ENCODE measurements at regions not wholly inside any gene's neighbourhood (a gene's known extent, or its start where the extent isn't known, plus 50 kb on each side); places are given as distances from the start of the nearest gene placed in this dataset.

GRCh38 chr4:106426069-106426468 lies 57.5 kb upstream of the GIMD1 start:
- Histone ChIP-seq H3K4me3 (ENCODE audit: control extremely low read depth in 1 of 5, extremely low read depth in 1 of 5, insufficient read depth in 1 of 5, low read depth in 2 of 5, low read length in 4 of 5) (no peak overlapping the region), H3K36me3 (replicated peaks in 1 of 2; ENCODE audit: control extremely low read depth in 1 of 2, control insufficient read depth in 1 of 2, extremely low read depth in 1 of 2, insufficient read depth in 2 of 2, low read length in 1 of 2) (no peaks in the 10 kb centered on the region), H2AFZ (ENCODE audit: insufficient read depth, low read depth, low read length, poor library complexity, severe bottlenecking) (no peak overlapping the region), H3K27ac (ENCODE audit: low read length in 2 of 2) (no peak overlapping the region), H4K20me1 (ENCODE audit: control insufficient read depth, insufficient read depth, low read length, poor library complexity, severe bottlenecking) (no peaks in the 10 kb centered on the region), H3K4me1 (ENCODE audit: control insufficient read depth in 2 of 2, insufficient read depth in 2 of 2, low read length in 2 of 2) (no peaks in the 10 kb centered on the region), H3K9ac (ENCODE audit: low read length) (no peak overlapping the region), H3K4me2 (replicated peaks; ENCODE audit: low read depth, low read length, poor library complexity, severe bottlenecking) (no peak overlapping the region), H3K27me3 (replicated peaks in 1 of 4; ENCODE audit: control extremely low read depth in 1 of 4, control insufficient read depth in 3 of 4, insufficient read depth in 4 of 4, low read length in 3 of 4) (no peaks in the 10 kb centered on the region), H3K79me2 (ENCODE audit: control insufficient read depth, insufficient read depth, low read length) (no peaks in the 10 kb centered on the region), H3K9me3 (ENCODE audit: control extremely low read depth in 1 of 3, control insufficient read depth in 2 of 3, insufficient read depth in 1 of 3, low read length in 2 of 3) (no peaks in the 10 kb centered on the region)
- Mint-ChIP-seq H3K4me3 (no peak overlapping the region), H3K27ac (no peak overlapping the region), H3K27me3 (peaks cover 6% of the 10 kb centered on the region), H3K4me1 (no peaks in the 10 kb centered on the region), H3K9me3 (ENCODE audit: insufficient read depth) (no peaks in the 10 kb centered on the region)
- POLR2A ChIA-PET = no interaction called here
- DNase-seq = no peak
- CTCF ChIA-PET = no interaction called here
- TF ChIP-seq, protein P1, sequence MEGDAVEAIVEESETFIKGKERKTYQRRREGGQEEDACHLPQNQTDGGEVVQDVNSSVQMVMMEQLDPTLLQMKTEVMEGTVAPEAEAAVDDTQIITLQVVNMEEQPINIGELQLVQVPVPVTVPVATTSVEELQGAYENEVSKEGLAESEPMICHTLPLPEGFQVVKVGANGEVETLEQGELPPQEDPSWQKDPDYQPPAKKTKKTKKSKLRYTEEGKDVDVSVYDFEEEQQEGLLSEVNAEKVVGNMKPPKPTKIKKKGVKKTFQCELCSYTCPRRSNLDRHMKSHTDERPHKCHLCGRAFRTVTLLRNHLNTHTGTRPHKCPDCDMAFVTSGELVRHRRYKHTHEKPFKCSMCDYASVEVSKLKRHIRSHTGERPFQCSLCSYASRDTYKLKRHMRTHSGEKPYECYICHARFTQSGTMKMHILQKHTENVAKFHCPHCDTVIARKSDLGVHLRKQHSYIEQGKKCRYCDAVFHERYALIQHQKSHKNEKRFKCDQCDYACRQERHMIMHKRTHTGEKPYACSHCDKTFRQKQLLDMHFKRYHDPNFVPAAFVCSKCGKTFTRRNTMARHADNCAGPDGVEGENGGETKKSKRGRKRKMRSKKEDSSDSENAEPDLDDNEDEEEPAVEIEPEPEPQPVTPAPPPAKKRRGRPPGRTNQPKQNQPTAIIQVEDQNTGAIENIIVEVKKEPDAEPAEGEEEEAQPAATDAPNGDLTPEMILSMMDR (IDR thresholded peaks at IDR 0.05) = no peak
- no peak for TF ChIP-seq EZH2 (IDR thresholded peaks at IDR 0.05; ENCODE audit: borderline replicate concordance, insufficient read depth, low read depth, low read length, poor library complexity, severe bottlenecking)
- no CpG with 5 or more reads among the region's 2 CpGs for WGBS (ENCODE audit: insufficient coverage)
- intact Hi-C loops (cut with micrococcal nuclease) = no loop called here
- ATAC-seq (ENCODE audit: low read depth) = no peak

GRCh38 chr4:106425576-106425975 lies 57.0 kb upstream of the GIMD1 start:
- H3K9ac ChIP-seq (ENCODE audit: low read length) = no peak overlapping the region
- H3K27me3 ChIP-seq (replicated peaks in 1 of 4; ENCODE audit: control extremely low read depth in 1 of 4, control insufficient read depth in 3 of 4, insufficient read depth in 4 of 4, low read length in 3 of 4) = no peaks in the 10 kb centered on the region
- no peak overlapping the region for H3K4me2 ChIP-seq (replicated peaks; ENCODE audit: low read depth, low read length, poor library complexity, severe bottlenecking)
- Mint-ChIP-seq H3K4me3 (no peak overlapping the region), H3K9me3 (ENCODE audit: insufficient read depth) (no peaks in the 10 kb centered on the region), H3K27ac (no peak overlapping the region), H3K4me1 (no peaks in the 10 kb centered on the region), H3K27me3 (peaks cover 6% of the 10 kb centered on the region)
- no peak for TF ChIP-seq EZH2 (IDR thresholded peaks at IDR 0.05; ENCODE audit: borderline replicate concordance, insufficient read depth, low read depth, low read length, poor library complexity, severe bottlenecking)
- TF ChIP-seq, protein P1 (IDR thresholded peaks at IDR 0.05) = no peak
- no peaks in the 10 kb centered on the region for H4K20me1 ChIP-seq (ENCODE audit: control insufficient read depth, insufficient read depth, low read length, poor library complexity, severe bottlenecking)
- no peaks in the 10 kb centered on the region for H3K79me2 ChIP-seq (ENCODE audit: control insufficient read depth, insufficient read depth, low read length)
- H3K36me3 ChIP-seq (replicated peaks in 1 of 2; ENCODE audit: control extremely low read depth in 1 of 2, control insufficient read depth in 1 of 2, extremely low read depth in 1 of 2, insufficient read depth in 2 of 2, low read length in 1 of 2) = no peaks in the 10 kb centered on the region
- ChIA-PET POLR2A (no interaction called here), CTCF (no interaction called here)
- intact Hi-C loops (cut with micrococcal nuclease) = no loop called here
- no peaks in the 10 kb centered on the region for H3K4me1 ChIP-seq (ENCODE audit: control insufficient read depth in 2 of 2, insufficient read depth in 2 of 2, low read length in 2 of 2)
- no peak for DNase-seq
- no peak overlapping the region for H3K27ac ChIP-seq (ENCODE audit: low read length in 2 of 2)
- no peak overlapping the region for H2AFZ ChIP-seq (ENCODE audit: insufficient read depth, low read depth, low read length, poor library complexity, severe bottlenecking)
- ATAC-seq (ENCODE audit: low read depth) = no peak
- H3K9me3 ChIP-seq (ENCODE audit: control extremely low read depth in 1 of 3, control insufficient read depth in 2 of 3, insufficient read depth in 1 of 3, low read length in 2 of 3) = no peaks in the 10 kb centered on the region
- H3K4me3 ChIP-seq (ENCODE audit: control extremely low read depth in 1 of 5, extremely low read depth in 1 of 5, insufficient read depth in 1 of 5, low read depth in 2 of 5, low read length in 4 of 5) = no peak overlapping the region

All from B cell (primary cell).